Kasumi-1 (cell line): ENCODE measurements at regions not wholly inside any gene's neighbourhood (a gene's known extent, or its start where the extent isn't known, plus 50 kb on each side); places are given as distances from the start of the nearest gene placed in this dataset.
"Not testable (repeated sequence)": the region's sequence is repeated elsewhere in the genome, so short reads cannot be mapped to it uniquely, and the experiment has no call there.

Experiments used
- DNase-seq, 2 experiments: peaks; one replicate each; lab custom pipeline; 2025; lab: John Stamatoyannopoulos, UW

DNA sequence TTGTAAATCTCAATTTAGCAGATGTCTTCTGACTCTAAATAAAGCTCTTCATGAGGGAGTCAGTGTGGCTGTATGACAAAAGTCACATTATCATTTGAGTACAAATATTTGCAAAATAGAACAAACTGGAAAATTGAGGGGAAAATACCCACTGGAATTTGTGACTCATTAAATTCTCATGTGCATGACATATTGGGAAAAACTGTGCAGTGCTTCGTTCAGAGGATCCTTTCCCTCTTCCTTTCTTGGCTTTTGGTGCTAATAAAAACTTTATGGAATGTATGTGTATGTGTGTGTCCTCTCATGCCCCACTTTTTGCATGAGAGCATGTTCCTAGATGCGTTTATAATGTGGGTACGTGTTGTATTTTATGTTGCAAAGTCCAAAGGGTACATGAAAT lies 267.8 kb downstream of the KTN1 start:
- DNase-seq: no peak

DNA sequence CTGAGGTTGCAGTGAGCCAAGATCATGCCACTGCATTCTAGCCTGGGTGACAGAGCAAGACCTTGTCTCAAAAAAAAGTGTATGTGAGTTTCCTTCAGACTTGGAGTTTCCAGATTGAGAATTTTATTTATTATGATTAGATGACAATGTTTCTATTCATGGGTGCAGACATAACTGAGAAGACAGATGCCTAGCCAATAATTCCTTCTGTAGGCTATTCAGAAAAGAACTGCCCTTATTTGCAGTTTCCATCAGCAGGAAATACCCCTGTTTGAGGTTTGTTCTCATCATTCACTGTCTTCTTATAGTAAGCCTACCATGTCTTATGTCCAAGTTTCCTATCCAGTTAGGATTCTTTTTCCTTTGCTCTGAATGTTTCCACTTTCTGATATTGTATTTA lies 269.0 kb downstream of the KTN1 start:
- no peak for DNase-seq

DNA sequence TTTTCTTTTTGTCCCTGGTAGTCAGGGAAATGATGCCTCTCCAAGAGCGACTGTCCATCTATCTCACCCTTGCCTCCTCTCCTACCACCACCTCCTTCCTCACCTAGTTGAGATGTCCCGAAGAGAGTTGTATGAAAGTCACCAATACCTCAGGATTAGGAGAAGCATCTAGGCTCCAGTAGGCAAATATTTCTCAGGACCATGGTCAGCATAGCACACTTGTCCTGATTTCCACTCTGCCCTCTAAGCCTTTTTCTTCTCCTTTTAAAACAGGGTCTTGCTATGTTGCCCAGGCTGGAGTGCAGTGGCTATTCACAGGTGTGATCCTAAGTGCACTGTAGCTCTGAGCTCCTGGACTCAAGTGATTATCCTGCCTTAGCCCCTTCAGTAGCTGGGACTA lies 268.4 kb upstream of the PELI2 start:
- no peak for DNase-seq

GRCh38 chr14:55850825-55851241 lies 267.4 kb upstream of the PELI2 start:
- no peak for DNase-seq

DNA sequence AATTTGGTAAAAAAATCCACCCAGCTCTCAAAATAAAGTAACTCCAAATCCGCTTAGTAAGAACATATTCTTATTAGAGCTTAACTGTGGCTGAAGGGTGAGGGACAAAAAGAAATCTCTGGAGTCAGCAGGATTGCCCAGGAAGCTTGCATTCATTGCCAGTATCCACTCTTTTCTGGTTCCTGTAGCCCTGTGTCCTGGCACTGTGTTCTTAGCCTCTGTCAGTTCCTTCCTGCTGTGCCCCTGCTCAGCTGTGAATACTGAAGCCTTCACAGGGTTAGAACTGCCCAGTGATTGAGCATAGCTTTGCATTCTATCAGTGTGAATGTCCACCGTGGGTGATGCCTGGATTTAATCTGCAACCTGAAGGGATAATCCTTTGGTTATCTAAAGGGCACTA lies 266.9 kb upstream of the PELI2 start:
- DNase-seq: no peak

DNA sequence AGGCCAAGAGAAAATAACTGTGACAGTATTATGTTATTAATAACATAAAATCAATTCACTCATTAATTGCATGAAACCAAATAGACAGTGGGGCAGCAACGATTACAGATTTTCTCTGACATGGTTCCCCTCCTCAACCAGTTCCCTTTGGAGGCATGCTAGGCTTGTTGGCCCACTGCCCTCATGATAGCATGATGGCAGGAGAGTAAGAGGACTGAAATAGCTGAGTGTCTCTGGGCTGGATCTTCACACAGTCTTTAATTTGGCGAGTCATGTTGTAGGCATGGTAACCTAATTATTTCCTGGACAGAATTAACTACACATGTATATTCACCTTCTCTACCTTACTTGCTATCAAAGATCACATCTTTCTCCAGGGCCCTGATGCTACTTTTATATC lies 266.2 kb upstream of the PELI2 start:
- DNase-seq: no peak

DNA sequence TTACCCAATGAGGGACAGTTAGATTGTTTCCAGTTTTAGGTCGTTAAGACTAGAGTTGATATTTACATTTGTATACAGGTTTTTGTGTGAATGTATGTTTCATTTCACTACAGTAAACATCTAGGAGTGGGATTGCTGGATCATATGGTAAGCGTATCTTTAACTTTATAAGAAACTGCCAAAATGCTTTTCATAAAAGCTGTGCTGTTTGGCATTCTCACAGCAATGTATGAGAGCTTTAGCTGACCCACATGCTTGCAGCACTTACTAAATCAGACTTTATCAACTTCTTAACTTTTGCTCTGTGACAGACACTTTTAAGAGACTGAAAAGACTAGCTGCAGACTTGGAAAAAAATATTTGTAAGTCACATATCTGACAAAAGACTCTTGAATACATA lies 262.5 kb upstream of the PELI2 start:
- no peak for DNase-seq

DNA sequence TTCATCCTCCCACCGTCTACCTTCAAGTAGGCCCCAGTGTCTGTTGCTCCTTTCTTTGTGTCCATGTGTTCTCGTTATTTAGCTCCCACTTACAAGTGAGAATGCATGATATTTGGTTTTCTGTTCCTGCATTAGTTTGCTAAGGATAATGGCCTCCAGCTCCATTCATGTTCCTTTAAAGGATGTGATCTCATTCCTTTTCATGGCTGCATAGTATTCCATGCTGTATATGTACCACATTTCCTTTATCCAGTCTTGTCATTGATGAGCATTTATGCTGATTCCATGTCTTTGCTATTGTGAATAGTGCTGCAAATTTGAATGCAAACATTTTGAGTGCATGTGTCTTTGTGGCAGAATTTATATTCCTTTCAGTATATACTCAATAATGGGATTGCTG lies 259.6 kb upstream of the PELI2 start:
- no peak for DNase-seq

- DNase-seq: not testable (repeated sequence)
Observed at GRCh38 chr14:55861561-55861960, 256.6 kb upstream of the PELI2 start.

DNA sequence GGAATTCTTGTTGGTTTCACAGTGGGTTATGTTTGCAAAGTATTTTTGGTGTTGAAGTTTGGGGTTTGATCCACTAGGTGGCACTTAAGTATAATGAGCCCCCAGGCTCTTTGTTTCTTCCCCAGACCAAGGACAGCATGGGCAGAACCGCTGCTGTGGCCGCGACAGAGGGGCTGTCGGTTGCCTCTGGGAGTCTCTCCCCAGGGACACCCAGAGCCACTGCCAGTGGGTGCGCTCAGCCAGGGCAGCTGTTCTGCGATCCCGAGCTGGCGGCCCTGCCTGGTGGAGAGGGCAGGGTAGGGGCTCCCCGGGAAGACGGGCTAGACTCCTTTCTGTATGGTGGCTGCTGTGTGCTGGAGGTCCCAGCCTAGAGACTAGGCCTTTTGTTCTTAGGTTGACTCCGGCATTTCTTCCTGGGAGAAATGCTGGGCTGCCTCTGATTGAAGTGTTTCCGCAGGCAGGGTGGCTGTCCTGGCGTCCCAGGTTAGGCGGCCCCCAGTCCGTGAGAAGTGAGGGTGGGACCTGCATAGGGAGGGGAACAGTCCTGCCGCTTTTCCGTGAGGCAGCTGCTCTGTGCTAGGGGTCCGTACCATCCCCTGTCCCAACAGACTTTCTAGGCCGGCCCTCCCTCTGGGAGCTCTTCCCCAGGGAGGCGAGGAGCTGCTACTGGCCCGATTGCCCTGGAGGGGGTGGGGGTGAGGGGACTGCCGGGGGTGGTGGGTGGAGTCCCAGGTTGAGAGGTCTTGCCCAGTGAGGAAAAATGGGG lies 253.1 kb upstream of the PELI2 start:
- DNase-seq: peak; percentile 65 to 67

DNA sequence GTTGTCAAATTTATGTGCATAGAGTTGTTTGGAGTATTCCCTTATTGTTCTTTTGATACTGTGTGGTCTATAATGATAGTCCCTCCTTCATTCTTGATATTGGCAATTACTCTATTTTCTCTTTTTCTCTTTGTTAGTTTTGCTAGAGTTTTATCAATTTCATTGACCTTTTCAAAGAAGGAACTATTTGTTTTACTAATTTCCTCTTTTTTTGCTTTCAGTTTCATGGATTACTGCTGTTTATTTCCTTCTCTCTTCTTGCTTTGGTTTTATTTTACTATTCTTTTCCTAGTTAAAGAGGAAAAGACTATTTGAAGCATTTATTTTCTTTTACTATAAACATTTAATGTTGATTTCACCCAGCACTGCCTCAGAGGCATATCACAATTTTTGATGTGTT lies 250.9 kb upstream of the PELI2 start:
- DNase-seq: no peak

DNA sequence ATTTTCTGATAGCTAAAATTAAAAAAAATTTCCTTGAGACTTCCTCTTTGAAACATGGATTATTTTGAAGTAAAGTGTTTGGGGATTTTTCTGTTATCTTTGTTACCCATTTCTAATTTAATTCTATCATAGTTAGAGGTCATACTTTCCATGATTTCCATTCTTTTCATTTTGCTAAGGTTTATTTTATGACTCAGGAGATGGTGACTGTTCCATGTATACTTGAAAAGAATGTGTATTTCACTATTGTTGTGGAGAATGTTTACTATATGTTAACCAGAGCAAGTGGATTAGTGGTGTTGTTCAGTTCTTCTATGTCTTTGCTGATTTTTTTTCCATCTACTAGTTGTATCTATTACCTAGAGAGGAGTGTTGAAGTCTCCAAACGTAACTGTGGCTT lies 250.5 kb upstream of the PELI2 start:
- no peak for DNase-seq

- no peak for DNase-seq
Observed at GRCh38 chr14:55869397-55870049, 248.7 kb upstream of the PELI2 start.

DNA sequence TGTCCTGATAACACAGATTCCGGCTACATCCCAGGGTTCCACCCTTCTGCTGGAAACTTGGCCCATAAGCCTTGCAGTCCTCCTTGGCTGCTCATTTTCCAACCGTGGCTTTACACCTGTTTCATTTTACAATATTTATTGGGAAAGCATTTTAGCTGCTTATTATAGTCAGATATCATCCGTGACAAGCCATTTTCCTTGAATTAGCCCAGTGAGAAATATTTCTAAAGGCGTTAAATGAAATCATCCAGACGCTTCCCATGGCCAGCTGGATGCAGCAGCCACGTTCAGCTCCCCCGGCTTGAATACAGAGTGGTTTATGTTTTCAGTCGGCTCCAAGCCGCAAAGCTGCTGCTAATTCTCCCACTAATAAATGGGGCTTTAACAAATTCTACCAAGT lies 245.0 kb upstream of the PELI2 start:
- DNase-seq: no peak

- DNase-seq: no peak
Observed at GRCh38 chr14:55874785-55875184, 243.4 kb upstream of the PELI2 start.

GRCh38 chr14:55877942-55878341 lies 240.3 kb upstream of the PELI2 start:
- DNase-seq: no peak

GRCh38 chr14:55881577-55882241 lies 236.5 kb upstream of the PELI2 start:
- no peak for DNase-seq

DNA sequence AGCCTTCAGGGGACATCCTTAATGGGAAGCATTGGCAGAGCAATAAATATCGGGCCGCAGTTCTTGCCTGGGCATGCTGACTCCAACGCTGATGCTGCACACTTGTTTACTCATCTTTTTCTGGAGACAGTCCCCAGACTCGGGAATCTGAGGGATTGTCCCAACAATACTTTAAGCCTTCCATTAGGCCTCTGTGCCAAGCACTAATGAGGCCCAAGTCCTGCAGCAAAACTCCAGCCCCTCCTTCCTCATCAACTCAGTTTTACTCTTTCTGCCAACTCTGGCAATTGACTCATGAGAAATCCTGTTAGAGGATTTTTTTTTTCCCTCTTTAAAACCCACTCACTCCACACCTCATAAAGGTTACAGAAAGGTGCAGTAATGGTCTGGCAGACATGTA lies 233.4 kb upstream of the PELI2 start:
- no peak for DNase-seq

GRCh38 chr14:55889124-55889523 lies 229.1 kb upstream of the PELI2 start:
- no peak for DNase-seq

DNA sequence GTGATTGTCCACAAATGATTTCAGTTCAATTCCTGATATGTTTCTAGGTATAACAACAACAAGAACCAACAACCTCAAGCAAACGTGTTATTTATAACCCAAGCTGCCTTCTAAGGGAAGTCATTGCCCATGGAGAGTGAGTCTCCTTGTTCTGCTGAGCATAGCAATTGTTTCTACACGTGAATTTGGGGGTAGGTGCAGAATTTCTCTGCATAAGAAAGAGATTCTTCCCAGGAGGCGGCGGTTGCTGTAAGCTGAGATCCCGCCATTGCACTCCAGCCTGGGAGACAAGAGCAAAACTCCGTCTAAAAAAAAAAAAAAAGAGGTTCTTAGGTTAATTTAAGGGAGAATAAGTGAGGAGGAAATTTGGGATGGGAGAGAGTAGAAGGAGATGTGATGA lies 226.5 kb upstream of the PELI2 start:
- no peak for DNase-seq

GRCh38 chr14:55892906-55893305 lies 225.3 kb upstream of the PELI2 start:
- no peak for DNase-seq

- DNase-seq: no peak
Observed at GRCh38 chr14:55893705-55894104, 224.5 kb upstream of the PELI2 start.

GRCh38 chr14:55897031-55897430 lies 221.2 kb upstream of the PELI2 start:
- DNase-seq: no peak
